ENCODE measurements at regions not wholly inside any gene's neighbourhood (a gene's known extent, or its start where the extent isn't known, plus 50 kb on each side); places are given as distances from the start of the nearest gene placed in this dataset.
"Not testable (repeated sequence)": the region's sequence is repeated elsewhere in the genome, so short reads cannot be mapped to it uniquely, and the experiment has no call there.

DNA sequence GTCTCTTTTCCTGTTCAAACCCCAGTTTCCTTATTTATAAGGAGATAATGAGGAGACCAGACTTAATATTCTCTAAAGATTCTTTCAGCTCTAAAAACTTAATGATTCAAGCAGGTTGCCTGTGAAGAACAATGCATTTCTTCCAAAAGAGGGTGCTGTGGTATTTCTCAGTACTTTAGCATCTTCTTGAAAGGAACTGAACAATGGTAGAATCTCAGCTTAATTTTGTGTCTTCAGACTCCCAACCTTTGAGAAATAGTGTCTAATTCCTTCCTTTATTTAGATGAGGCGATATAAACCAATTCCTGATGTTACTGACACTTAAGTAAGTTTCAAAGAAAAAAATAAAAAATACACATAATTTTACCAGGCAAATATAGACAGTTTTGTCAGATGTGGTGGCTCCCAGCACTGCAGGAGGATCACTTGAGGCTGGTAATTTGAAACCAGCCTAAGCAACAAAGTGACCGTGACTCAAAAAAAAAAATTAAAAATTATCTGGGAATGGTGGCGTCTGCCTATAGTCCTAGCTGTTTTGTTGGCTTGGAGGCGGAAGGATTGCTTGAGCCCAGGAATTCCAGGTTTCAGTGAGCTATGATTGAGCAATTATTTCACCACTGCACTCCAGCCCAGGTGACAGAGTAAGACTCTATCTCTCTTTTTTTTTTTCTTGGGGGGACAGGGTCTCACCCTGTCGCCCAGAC is 76.9 kb upstream of the PSMA6 start:
- DNase-seq (ENCODE audit: low spot score): no peak
- TF ChIP-seq CTCF (IDR thresholded peaks at IDR 0.05): no peak

DNA sequence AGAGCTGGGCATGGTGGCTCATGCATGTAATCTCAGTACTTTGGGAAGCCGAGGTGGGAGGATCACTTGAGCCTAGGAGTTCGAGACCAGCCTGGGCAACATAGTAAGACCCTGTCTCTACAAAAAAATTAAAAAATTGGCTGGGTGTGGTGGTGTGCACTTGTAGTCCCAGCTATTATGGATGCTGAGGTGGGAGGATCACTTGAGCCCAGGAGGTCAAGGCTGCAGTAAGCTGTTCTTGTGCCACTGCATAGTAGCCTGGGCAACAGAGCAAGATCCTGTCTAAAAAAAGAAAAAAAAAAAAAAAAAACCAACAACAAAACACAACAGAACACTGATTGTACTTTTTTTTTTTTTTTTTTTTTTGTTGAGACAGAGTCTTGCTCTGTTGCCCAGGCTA is 74.0 kb upstream of the PSMA6 start:
- DNase-seq (ENCODE audit: low spot score); ATAC-seq (ENCODE audit: low FRiP score): not testable (repeated sequence)

More for the DNA sequence above, 76.9 kb upstream of the PSMA6 start:
- ATAC-seq (ENCODE audit: low FRiP score): peak; percentile 46

GRCh38 chr14:35218963-35219362 is 73.2 kb upstream of the PSMA6 start:
- no peak for ATAC-seq (ENCODE audit: low FRiP score)
- no peak for TF ChIP-seq CTCF (IDR thresholded peaks at IDR 0.05)

GRCh38 chr14:35220027-35220676 is 72.0 kb upstream of the PSMA6 start:
- no peak for TF ChIP-seq CTCF (IDR thresholded peaks at IDR 0.05)
- ATAC-seq (ENCODE audit: low FRiP score) (no peak), DNase-seq (ENCODE audit: low spot score) (no peak)

More at GRCh38 chr14:35218963-35219362, 73.2 kb upstream of the PSMA6 start:
- no peak for DNase-seq (ENCODE audit: low spot score)

GRCh38 chr14:35220920-35221319 is 71.3 kb upstream of the PSMA6 start:
- TF ChIP-seq CTCF (IDR thresholded peaks at IDR 0.05): no peak

DNA sequence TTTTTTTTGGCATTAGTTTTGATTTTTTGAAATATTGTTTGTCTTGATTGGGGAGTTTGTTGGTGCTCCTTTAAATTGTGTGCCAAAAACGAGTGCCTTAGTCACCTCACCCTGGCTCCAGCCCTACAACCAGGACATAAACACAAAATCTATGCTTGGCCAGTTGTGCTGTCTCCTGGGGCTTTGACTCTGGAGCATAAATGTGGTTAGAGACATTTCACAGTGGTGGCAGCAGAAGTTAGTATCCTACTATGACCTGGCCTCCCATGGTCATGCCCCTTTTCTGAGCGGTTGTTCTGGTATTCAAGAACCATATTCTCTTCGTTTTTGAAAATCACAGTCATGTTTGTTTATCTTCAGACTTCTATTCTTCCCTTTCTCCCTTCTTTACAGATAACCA is 70.7 kb upstream of the PSMA6 start:
- ATAC-seq (ENCODE audit: low FRiP score): no peak
- DNase-seq (ENCODE audit: low spot score): no peak
- TF ChIP-seq CTCF (IDR thresholded peaks at IDR 0.05): no peak

More at GRCh38 chr14:35220920-35221319, 71.3 kb upstream of the PSMA6 start:
- no peak for ATAC-seq (ENCODE audit: low FRiP score)
- DNase-seq (ENCODE audit: low spot score): no peak

DNA sequence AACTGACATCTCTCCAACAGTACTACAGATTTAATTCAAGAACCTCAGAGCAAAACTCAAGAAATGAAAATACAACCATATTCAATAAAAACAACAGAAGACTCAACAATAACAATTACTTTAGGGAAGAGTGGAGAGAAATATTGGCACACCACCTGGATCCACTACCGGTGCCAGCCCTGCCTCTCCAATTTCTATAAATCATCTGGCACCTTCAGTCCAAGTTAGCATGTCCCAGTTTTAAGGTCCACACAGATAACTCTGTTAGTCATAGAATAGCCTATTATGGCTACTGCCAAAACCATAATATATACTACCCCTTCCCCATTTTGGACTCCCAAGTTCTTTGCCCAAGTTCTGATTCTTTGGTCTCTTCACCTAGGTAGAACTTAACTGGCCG is 69.9 kb upstream of the PSMA6 start:
- TF ChIP-seq CTCF (IDR thresholded peaks at IDR 0.05): no peak
- DNase-seq (ENCODE audit: low spot score) (no peak), ATAC-seq (ENCODE audit: low FRiP score) (no peak)

Measured in omental fat pad (tissue), 3 donors.